HepG2 (cell line): ENCODE measurements at regions not wholly inside any gene's neighbourhood (a gene's known extent, or its start where the extent isn't known, plus 50 kb on each side); places are given as distances from the start of the nearest gene placed in this dataset.

Experiments
- ATAC-seq: fragments of 200-7000 bp; cut with Tn5 transposase; 3 replicates; pipeline ENCODE4 v1.9.1; 2020; ENCODE audit warnings: mild to moderate bottlenecking, moderate library complexity
- BruUV-seq: library from RNA; stranded (reverse); fragments of 400-500 nt; replicated peaks from 2 replicates; lab custom pipeline; 2021; lab: Mats Ljungman, UMichigan
- CTCF ChIA-PET: fragments of 300-600 bp; formaldehyde crosslinking; extraction: SDS; loops from one replicate; lab custom pipeline; 2021; ENCODE audit warnings: low total read pairs, inconsistent platforms, low intra/inter-chr PET ratio; lab: Yijun Ruan, JAX
- POLR2A ChIA-PET: fragments of 350-600 bp; sonication (Branson Sonifier 250); formaldehyde crosslinking; loops from one replicate; lab custom pipeline; 2020; ENCODE audit warnings: antibody characterized with exemption, inconsistent platforms; lab: Yijun Ruan, JAX
- DNase-seq: peaks from one replicate; pipeline ENCODE4 v3.0.0-alpha.2; 2015; ENCODE audit warnings: low spot score
- FAIRE-seq: peaks from 3 replicates; lab custom pipeline; 2011; peaks lifted over from hg19 to GRCh38; lab: Jason Lieb, UNC
- H2AFZ ChIP-seq: one replicate; pipeline ENCODE4 v1.6.1; 2011; ENCODE audit warnings: low read length, inconsistent platforms
- H3K27ac ChIP-seq: fragments of 300-600 bp; 3 replicates; pipeline ENCODE4 v1.8.0; 2011; ENCODE audit warnings: mixed run types, mild to moderate bottlenecking, mixed read lengths, low read length, inconsistent platforms; ENCODE audit not compliant: insufficient read depth; ENCODE audit errors: extremely low read length
- H3K27me3 ChIP-seq, 2 experiments: fragments of 200-600 bp in 1 of 2; 2 replicates in 1 of 2; 3 replicates in 1 of 2; pipeline versions ENCODE4 v1.6.0 to v1.8.0; 2011; ENCODE audit warnings: low read length in 2 of 2, mild to moderate bottlenecking in 2 of 2, moderate library complexity in 2 of 2, inconsistent platforms in 1 of 2; ENCODE audit not compliant: insufficient read depth in 2 of 2, control insufficient read depth in 1 of 2
- H3K36me3 ChIP-seq, 2 experiments: fragments of 200-600 bp in 1 of 2; replicated peaks in 1 of 2; 2 replicates in 1 of 2; 3 replicates in 1 of 2; pipeline versions ENCODE4 v1.5.1 to v1.8.0; 2011; ENCODE audit warnings: low read length in 2 of 2, inconsistent platforms in 1 of 2; ENCODE audit not compliant: insufficient read depth in 2 of 2, control insufficient read depth in 1 of 2
- H3K4me1 ChIP-seq: 2 replicates; pipeline ENCODE4 v1.5.1; 2012; ENCODE audit warnings: low read length, inconsistent platforms; ENCODE audit not compliant: insufficient read depth
- H3K4me2 ChIP-seq: 2 replicates; pipeline ENCODE4 v1.6.0; 2011; ENCODE audit warnings: low read depth, low read length, inconsistent platforms
- H3K4me3 ChIP-seq, 3 experiments: fragments of 200-600 bp in 1 of 3; sonication (generic), shearing (Covaris generic) in 1 of 3; replicated peaks in 1 of 3; 2 replicates each; pipeline ENCODE4 v1.5.1; 2011 to 2016; ENCODE audit warnings: low read length in 3 of 3, inconsistent platforms in 2 of 3, low read depth in 2 of 3, mild to moderate bottlenecking in 2 of 3, control low read depth in 1 of 3, mixed read lengths in 1 of 3; ENCODE audit not compliant: insufficient read depth in 1 of 3
- H3K79me2 ChIP-seq: one replicate; pipeline ENCODE4 v1.6.1; 2011; ENCODE audit warnings: low read length, inconsistent platforms; ENCODE audit not compliant: insufficient read depth
- H3K9ac ChIP-seq: 2 replicates; pipeline ENCODE4 v1.6.0; 2011; ENCODE audit warnings: mild to moderate bottlenecking, low read depth, low read length, inconsistent platforms; ENCODE audit not compliant: insufficient read depth
- H3K9me3 ChIP-seq: 2 replicates; pipeline ENCODE4 v1.5.1; 2012; ENCODE audit warnings: mild to moderate bottlenecking, low read length
- H4K20me1 ChIP-seq: 2 replicates; pipeline ENCODE4 v1.6.0; 2011; ENCODE audit warnings: inconsistent platforms, mild to moderate bottlenecking, low read length, moderate library complexity; ENCODE audit not compliant: insufficient read depth
- ESRRA ChIP-seq: sonication (generic); formaldehyde crosslinking; IDR thresholded peaks from 2 replicates; pipeline ENCODE4 v1.5.1; 2020; ENCODE audit warnings: mild to moderate bottlenecking, low read depth, missing genetic modification reagents
- IKZF4 ChIP-seq: sonication (generic); formaldehyde crosslinking; IDR thresholded peaks from 2 replicates; pipeline ENCODE4 v1.5.1; 2020; ENCODE audit warnings: borderline replicate concordance, mild to moderate bottlenecking, low read depth, missing genetic modification reagents; ENCODE audit errors: not compliant biosample characterization
- NBN ChIP-seq: fragments of 450-650 bp; conservative IDR thresholded peaks from 2 replicates; pipeline ENCODE4 v1.6.1; 2017
- NR1H2 ChIP-seq: sonication (generic); formaldehyde crosslinking; IDR thresholded peaks from 2 replicates; pipeline ENCODE4 v1.8.1; 2022; ENCODE audit warnings: low read depth, missing genetic modification reagents, borderline replicate concordance
- PCBP1 ChIP-seq: fragments of 200-400 bp; formaldehyde crosslinking; IDR thresholded peaks from 2 replicates; pipeline ENCODE4 v1.6.1; 2017; ENCODE audit warnings: mild to moderate bottlenecking, low read depth, low read length, borderline replicate concordance
- SNAI1 ChIP-seq: sonication (generic); formaldehyde crosslinking; IDR thresholded peaks from 2 replicates; pipeline ENCODE4 v1.5.0; 2020; ENCODE audit warnings: mild to moderate bottlenecking, missing genetic modification reagents, borderline replicate concordance
- SP5 ChIP-seq: IDR thresholded peaks from 2 replicates; pipeline ENCODE4 v1.6.1; 2016; ENCODE audit warnings: low read depth, borderline replicate concordance
- SUZ12 ChIP-seq: fragments of 150-350 bp; IDR thresholded peaks from 2 replicates; pipeline ENCODE4 v1.6.1; 2014; ENCODE audit warnings: low read depth, low read length
- TCF12 ChIP-seq, 2 experiments: fragments of 450-650 bp in 1 of 2; sonication (generic) in 1 of 2; formaldehyde crosslinking in 1 of 2; IDR thresholded peaks; 2 replicates each; pipeline versions ENCODE4 v1.6.1 to v1.8.0; 2017 to 2022; ENCODE audit warnings: antibody characterized with exemption in 1 of 2, mild to moderate bottlenecking in 1 of 2, missing genetic modification reagents in 1 of 2, moderate library complexity in 1 of 2
- ZBTB1 ChIP-seq: sonication (generic); formaldehyde crosslinking; IDR thresholded peaks from 2 replicates; pipeline ENCODE4 v1.4.0; 2020; ENCODE audit warnings: missing genetic modification reagents, borderline replicate concordance
- ZMYM3 ChIP-seq: sonication (generic); formaldehyde crosslinking; IDR thresholded peaks from 2 replicates; pipeline ENCODE4 v1.5.1; 2020; ENCODE audit warnings: mild to moderate bottlenecking, missing genetic modification reagents
- ZNF12 ChIP-seq: sonication (generic); formaldehyde crosslinking; IDR thresholded peaks from 2 replicates; pipeline ENCODE4 v1.5.0; 2020; ENCODE audit warnings: missing genetic modification reagents
- ZNF225 ChIP-seq: sonication (generic); formaldehyde crosslinking; IDR thresholded peaks from 2 replicates; pipeline ENCODE4 v1.4.0; 2020; ENCODE audit warnings: mild to moderate bottlenecking, missing genetic modification reagents
- ZNF30 ChIP-seq: sonication (generic); formaldehyde crosslinking; IDR thresholded peaks from 2 replicates; pipeline ENCODE4 v1.5.0; 2020; ENCODE audit warnings: mild to moderate bottlenecking, missing genetic modification reagents
- ZNF572 ChIP-seq: sonication (generic); formaldehyde crosslinking; IDR thresholded peaks from 2 replicates; pipeline ENCODE4 v1.5.1; 2020; ENCODE audit warnings: mild to moderate bottlenecking, missing genetic modification reagents
- ZNF788 ChIP-seq: sonication (generic); formaldehyde crosslinking; IDR thresholded peaks from 2 replicates; pipeline ENCODE4 v1.5.0; 2020; ENCODE audit warnings: mild to moderate bottlenecking, missing genetic modification reagents, borderline replicate concordance
- ZNF879 ChIP-seq: sonication (generic); formaldehyde crosslinking; IDR thresholded peaks from 2 replicates; pipeline ENCODE4 v1.8.1; 2023; ENCODE audit warnings: missing genetic modification reagents
- in situ Hi-C: cut with HindIII; loops from 2 replicates; pipeline ENCODE4 v1.10.0; 2017; ENCODE audit warnings: low pct_unique_long_range_greater_than_20kb; ENCODE audit not compliant: extremely low pct_ligation_motif_present
- intact Hi-C: fragments of 100-400 bp; cut with micrococcal nuclease; formaldehyde crosslinking; loops from one replicate; pipeline ENCODE4 v1.10.0; 2022; ENCODE audit not compliant: unreplicated experiment
- TF ChIP-seq, protein P1 (sequence below): sonication (generic); formaldehyde crosslinking; IDR thresholded peaks from 2 replicates; pipeline ENCODE4 v1.4.0; 2020; ENCODE audit warnings: missing genetic modification reagents, mild to moderate bottlenecking, borderline replicate concordance
- TF ChIP-seq, protein P2 (sequence below): sonication (generic); formaldehyde crosslinking; IDR thresholded peaks from 2 replicates; pipeline ENCODE4 v1.4.0; 2020; ENCODE audit warnings: missing genetic modification reagents, borderline replicate concordance
- TF ChIP-seq, protein P3 (sequence below): sonication (generic); formaldehyde crosslinking; IDR thresholded peaks from 2 replicates; pipeline ENCODE4 v1.4.0; 2020; ENCODE audit warnings: mild to moderate bottlenecking, low read depth, missing genetic modification reagents

DNA sequence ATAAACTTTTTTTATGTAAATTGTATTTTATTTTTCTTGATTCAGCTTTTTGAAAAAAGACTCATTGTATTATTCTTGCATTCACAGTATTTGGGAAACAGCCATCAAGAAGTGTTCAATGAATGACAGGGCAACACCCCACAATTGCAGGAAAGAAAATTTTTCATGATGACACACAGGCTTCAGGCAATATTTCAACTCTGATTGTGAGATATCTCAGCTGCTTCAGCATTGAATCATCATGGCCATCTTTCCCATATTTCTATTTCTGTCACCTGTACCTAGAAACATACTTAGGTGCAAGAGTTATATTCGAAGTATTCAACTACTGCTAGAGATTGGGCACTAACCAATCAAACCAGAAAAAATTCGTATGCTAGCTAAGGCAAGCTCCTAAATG lies 446.0 kb downstream of the ISL1 start (continued):
- TF ChIP-seq SNAI1 (CRISPR knock-in tag) = no peak
- TF ChIP-seq, protein P1, sequence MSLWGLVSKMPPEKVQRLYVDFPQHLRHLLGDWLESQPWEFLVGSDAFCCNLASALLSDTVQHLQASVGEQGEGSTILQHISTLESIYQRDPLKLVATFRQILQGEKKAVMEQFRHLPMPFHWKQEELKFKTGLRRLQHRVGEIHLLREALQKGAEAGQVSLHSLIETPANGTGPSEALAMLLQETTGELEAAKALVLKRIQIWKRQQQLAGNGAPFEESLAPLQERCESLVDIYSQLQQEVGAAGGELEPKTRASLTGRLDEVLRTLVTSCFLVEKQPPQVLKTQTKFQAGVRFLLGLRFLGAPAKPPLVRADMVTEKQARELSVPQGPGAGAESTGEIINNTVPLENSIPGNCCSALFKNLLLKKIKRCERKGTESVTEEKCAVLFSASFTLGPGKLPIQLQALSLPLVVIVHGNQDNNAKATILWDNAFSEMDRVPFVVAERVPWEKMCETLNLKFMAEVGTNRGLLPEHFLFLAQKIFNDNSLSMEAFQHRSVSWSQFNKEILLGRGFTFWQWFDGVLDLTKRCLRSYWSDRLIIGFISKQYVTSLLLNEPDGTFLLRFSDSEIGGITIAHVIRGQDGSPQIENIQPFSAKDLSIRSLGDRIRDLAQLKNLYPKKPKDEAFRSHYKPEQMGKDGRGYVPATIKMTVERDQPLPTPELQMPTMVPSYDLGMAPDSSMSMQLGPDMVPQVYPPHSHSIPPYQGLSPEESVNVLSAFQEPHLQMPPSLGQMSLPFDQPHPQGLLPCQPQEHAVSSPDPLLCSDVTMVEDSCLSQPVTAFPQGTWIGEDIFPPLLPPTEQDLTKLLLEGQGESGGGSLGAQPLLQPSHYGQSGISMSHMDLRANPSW = no peak

DNA sequence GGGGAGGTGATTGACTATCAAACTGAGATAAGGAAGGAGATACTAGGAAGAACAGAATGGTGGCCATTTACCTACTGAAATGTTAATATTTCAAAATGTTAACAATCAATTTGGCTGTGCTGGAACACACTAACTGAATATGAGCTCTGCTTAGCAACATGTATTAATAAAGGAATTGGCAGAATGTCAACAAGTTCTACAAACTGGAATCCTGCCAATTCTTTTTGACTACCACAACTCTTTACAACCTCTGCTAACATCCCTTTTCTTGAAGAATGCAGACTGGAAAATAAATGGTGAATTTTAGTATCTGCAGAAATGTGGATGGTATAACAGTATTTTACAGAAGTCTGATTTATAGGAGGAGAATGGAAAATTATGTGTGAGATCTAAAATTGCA lies 446.4 kb downstream of the ISL1 start:
- DNase-seq (no peak), FAIRE-seq (no peak), ATAC-seq (no peak)
- no peak overlapping the region for H3K27ac ChIP-seq
- ChIA-PET POLR2A (no interaction called here), CTCF (no interaction called here)
- H3K9ac ChIP-seq = no peak overlapping the region
- H4K20me1 ChIP-seq = no peaks in the 10 kb centered on the region
- no peak overlapping the region for H3K4me3 ChIP-seq
- in situ Hi-C loops = no loop called here
- H3K36me3 ChIP-seq = no peaks in the 10 kb centered on the region
- no TSS peak for BruUV-seq
- intact Hi-C loops = no loop called here
- no peak overlapping the region for H3K4me2 ChIP-seq
- no peaks in the 10 kb centered on the region for H3K9me3 ChIP-seq
- H3K27me3 ChIP-seq = no peaks in the 10 kb centered on the region; a peak in 1 of 5 replicates
- H3K4me1 ChIP-seq = no peaks in the 10 kb centered on the region
- H3K79me2 ChIP-seq = no peaks in the 10 kb centered on the region
- H2AFZ ChIP-seq = no peak overlapping the region
- TF ChIP-seq ZMYM3 (CRISPR knock-in tag) (no peak), TCF12 (IDR thresholded peaks at IDR 0.05) (no peak), TCF12 (CRISPR knock-in tag; IDR thresholded peaks at IDR 0.05) (no peak), ZNF30 (CRISPR knock-in tag) (no peak), SP5 (CRISPR knock-in tag) (no peak), ESRRA (CRISPR knock-in tag) (no peak), ZNF225 (CRISPR knock-in tag) (no peak), NBN (no peak), ZNF12 (no peak), IKZF4 (CRISPR knock-in tag) (no peak), ZNF788 (CRISPR knock-in tag) (no peak), SUZ12 (no peak), PCBP1 (no peak), ZNF879 (CRISPR knock-in tag) (no peak), ZBTB1 (CRISPR knock-in tag) (no peak), ZNF572 (CRISPR knock-in tag) (no peak), NR1H2 (no peak)
- TF ChIP-seq, protein P2, sequence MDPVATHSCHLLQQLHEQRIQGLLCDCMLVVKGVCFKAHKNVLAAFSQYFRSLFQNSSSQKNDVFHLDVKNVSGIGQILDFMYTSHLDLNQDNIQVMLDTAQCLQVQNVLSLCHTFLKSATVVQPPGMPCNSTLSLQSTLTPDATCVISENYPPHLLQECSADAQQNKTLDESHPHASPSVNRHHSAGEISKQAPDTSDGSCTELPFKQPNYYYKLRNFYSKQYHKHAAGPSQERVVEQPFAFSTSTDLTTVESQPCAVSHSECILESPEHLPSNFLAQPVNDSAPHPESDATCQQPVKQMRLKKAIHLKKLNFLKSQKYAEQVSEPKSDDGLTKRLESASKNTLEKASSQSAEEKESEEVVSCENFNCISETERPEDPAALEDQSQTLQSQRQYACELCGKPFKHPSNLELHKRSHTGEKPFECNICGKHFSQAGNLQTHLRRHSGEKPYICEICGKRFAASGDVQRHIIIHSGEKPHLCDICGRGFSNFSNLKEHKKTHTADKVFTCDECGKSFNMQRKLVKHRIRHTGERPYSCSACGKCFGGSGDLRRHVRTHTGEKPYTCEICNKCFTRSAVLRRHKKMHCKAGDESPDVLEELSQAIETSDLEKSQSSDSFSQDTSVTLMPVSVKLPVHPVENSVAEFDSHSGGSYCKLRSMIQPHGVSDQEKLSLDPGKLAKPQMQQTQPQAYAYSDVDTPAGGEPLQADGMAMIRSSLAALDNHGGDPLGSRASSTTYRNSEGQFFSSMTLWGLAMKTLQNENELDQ (CRISPR knock-in tag) = no peak
- TF ChIP-seq, protein P3, sequence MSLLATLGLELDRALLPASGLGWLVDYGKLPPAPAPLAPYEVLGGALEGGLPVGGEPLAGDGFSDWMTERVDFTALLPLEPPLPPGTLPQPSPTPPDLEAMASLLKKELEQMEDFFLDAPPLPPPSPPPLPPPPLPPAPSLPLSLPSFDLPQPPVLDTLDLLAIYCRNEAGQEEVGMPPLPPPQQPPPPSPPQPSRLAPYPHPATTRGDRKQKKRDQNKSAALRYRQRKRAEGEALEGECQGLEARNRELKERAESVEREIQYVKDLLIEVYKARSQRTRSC (CRISPR knock-in tag) = no peak
